OCI-LY3 (cell line): ENCODE measurements at regions not wholly inside any gene's neighbourhood (a gene's known extent, or its start where the extent isn't known, plus 50 kb on each side); places are given as distances from the start of the nearest gene placed in this dataset.

ENCODE experiments used
- CTCF ChIP-seq: fragments of 200-600, 300-600 bp; sonication (generic); IDR thresholded peaks from 2 replicates; pipeline ENCODE4 v1.5.1; 2014; ENCODE audit warnings: antibody characterized with exemption, low read length, low read depth
- EZH2phosphoT487 ChIP-seq: fragments of 200-600 bp; shearing (Covaris generic); IDR thresholded peaks from 2 replicates; pipeline ENCODE4 v1.6.1; 2018; ENCODE audit warnings: antibody characterized with exemption, mixed run types, low read depth

- TF ChIP-seq CTCF: no peak
- no peak for TF ChIP-seq EZH2phosphoT487
Observed at GRCh38 chr17:72434581-72434980, 313.8 kb downstream of the SOX9 start.
